ENCODE measurements at regions not wholly inside any gene's neighbourhood (a gene's known extent, or its start where the extent isn't known, plus 50 kb on each side); places are given as distances from the start of the nearest gene placed in this dataset.

DNA sequence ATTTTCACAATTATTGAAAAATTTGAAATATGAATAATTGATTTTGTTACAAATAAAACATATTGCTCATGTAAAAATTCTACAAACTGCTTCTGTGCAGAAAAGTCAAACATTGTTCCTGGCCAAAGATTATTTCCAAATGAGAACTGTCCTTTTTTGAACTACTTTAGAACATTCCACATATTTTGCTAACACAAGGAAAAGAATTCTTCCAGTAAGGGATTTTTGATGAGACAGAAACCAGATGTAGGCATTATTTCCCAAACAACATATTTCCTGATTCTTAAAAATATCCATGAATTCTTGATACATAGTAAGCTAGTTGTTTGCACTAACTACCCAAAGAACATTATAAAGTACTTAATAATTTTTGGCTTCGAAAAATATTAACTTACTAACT, 715.2 kb downstream of the CCDC85A start:
- no peaks in the 10 kb centered on the region for H3K36me3 ChIP-seq
- no peak for DNase-seq
- TF ChIP-seq, protein P1, sequence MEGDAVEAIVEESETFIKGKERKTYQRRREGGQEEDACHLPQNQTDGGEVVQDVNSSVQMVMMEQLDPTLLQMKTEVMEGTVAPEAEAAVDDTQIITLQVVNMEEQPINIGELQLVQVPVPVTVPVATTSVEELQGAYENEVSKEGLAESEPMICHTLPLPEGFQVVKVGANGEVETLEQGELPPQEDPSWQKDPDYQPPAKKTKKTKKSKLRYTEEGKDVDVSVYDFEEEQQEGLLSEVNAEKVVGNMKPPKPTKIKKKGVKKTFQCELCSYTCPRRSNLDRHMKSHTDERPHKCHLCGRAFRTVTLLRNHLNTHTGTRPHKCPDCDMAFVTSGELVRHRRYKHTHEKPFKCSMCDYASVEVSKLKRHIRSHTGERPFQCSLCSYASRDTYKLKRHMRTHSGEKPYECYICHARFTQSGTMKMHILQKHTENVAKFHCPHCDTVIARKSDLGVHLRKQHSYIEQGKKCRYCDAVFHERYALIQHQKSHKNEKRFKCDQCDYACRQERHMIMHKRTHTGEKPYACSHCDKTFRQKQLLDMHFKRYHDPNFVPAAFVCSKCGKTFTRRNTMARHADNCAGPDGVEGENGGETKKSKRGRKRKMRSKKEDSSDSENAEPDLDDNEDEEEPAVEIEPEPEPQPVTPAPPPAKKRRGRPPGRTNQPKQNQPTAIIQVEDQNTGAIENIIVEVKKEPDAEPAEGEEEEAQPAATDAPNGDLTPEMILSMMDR (IDR thresholded peaks at IDR 0.05), result no peak
- H3K4me3 ChIP-seq, result no peak overlapping the region
- H3K4me1 ChIP-seq, result no peaks in the 10 kb centered on the region
- no peak overlapping the region for H3K27ac ChIP-seq
- no peaks in the 10 kb centered on the region for H3K27me3 ChIP-seq
- intact Hi-C loops (cut with DNase I), result no loop called here
- WGBS, 2 donors, result 56 to 81% methylated on average over 1 of the region's 1 CpG
- no peaks in the 10 kb centered on the region for H3K9me3 ChIP-seq

DNA sequence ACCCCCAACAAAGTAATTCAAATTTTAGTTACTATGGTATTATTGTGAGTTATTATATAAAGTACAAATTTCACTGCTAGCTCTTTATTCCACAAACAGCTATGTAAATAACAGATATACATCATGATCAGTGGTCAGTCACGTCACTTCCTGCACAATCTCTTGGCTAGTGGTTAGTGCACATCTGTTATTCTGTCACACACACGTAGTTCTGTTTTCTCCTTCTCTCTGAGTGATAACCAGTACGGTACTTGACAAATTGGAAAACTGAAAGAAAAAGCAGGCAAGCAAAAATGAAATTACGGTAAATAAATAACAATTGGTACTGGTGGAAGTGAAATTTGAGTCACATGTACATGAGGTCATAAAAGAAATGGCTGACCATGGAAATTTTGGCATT, 728.7 kb downstream of the CCDC85A start:
- no peaks in the 10 kb centered on the region for H3K27me3 ChIP-seq
- no peaks in the 10 kb centered on the region for H3K4me1 ChIP-seq
- no peak overlapping the region for H3K4me3 ChIP-seq
- no peaks in the 10 kb centered on the region for H3K36me3 ChIP-seq
- TF ChIP-seq, protein P1 (IDR thresholded peaks at IDR 0.05), result no peak
- TF ChIP-seq POLR2A (IDR thresholded peaks at IDR 0.05), result no peak
- no peak overlapping the region for H3K27ac ChIP-seq
- no peaks in the 10 kb centered on the region for H3K9me3 ChIP-seq
- WGBS, 2 donors, result 40 to 45% methylated on average over 4 of the region's 4 CpGs
- no peak for DNase-seq
- intact Hi-C loops (cut with DNase I), result no loop called here

DNA sequence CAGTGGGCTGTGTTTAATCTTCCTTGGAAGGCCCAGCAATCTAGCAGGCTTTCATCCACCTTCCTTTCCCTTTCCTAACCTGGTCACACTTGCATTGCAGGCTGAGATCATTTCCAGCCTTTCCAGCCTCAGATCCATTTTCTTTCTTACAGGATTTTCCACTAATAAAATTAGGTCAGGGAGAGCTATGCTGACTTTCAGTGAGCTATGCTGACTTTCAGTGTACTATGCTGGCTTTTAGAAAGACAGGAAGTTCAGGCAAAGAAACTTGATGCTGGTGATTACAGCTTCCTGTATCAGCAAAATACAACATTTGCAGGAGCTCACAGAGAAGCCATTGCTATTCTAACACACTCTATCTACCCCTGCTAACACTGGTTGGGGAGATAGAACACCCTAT, 735.0 kb downstream of the CCDC85A start:
- Histone ChIP-seq H3K4me3 (no peak overlapping the region), H3K4me1 (no peaks in the 10 kb centered on the region), H3K27ac (no peak overlapping the region), H3K36me3 (no peaks in the 10 kb centered on the region), H3K9me3 (no peaks in the 10 kb centered on the region), H3K27me3 (no peaks in the 10 kb centered on the region)
- intact Hi-C loops (cut with DNase I), result no loop called here
- no peak for DNase-seq
- no peak for TF ChIP-seq POLR2A (IDR thresholded peaks at IDR 0.05)
- TF ChIP-seq, protein P1 (IDR thresholded peaks at IDR 0.05), result no peak

GRCh38 chr2:56933976-56934375, 750.2 kb downstream of the CCDC85A start:
- WGBS, 2 donors, result 54 to 55% methylated on average over 2 of the region's 2 CpGs
- TF ChIP-seq, protein P1 (IDR thresholded peaks at IDR 0.05), result no peak
- TF ChIP-seq POLR2A (IDR thresholded peaks at IDR 0.05), result no peak
- intact Hi-C loops (cut with DNase I), result no loop called here
- no peak overlapping the region for H3K4me3 ChIP-seq
- no peaks in the 10 kb centered on the region for H3K36me3 ChIP-seq
- H3K27me3 ChIP-seq, result no peaks in the 10 kb centered on the region
- no peak for DNase-seq
- no peaks in the 10 kb centered on the region for H3K4me1 ChIP-seq
- no peak overlapping the region for H3K27ac ChIP-seq
- no peaks in the 10 kb centered on the region for H3K9me3 ChIP-seq

- DNase-seq, result no peak
- H3K27ac ChIP-seq, result no peak overlapping the region
- no peaks in the 10 kb centered on the region for H3K36me3 ChIP-seq
- no peak overlapping the region for H3K4me3 ChIP-seq
- H3K9me3 ChIP-seq, result no peaks in the 10 kb centered on the region
- H3K27me3 ChIP-seq, result no peaks in the 10 kb centered on the region
- intact Hi-C loops (cut with DNase I), result no loop called here
- WGBS, 2 donors, result 75% methylated on average over 1 of the region's 1 CpG
- no peaks in the 10 kb centered on the region for H3K4me1 ChIP-seq
- TF ChIP-seq POLR2A (IDR thresholded peaks at IDR 0.05), result no peak
- TF ChIP-seq, protein P1 (IDR thresholded peaks at IDR 0.05), result no peak
These were observed 751.1 kb downstream of the CCDC85A start for GRCh38 chr2:56934866-56935265.

Measured in esophagus squamous epithelium (tissue), 5 donors.